ENCODE measurements at regions not wholly inside any gene's neighbourhood (a gene's known extent, or its start where the extent isn't known, plus 50 kb on each side); places are given as distances from the start of the nearest gene placed in this dataset.

DNA sequence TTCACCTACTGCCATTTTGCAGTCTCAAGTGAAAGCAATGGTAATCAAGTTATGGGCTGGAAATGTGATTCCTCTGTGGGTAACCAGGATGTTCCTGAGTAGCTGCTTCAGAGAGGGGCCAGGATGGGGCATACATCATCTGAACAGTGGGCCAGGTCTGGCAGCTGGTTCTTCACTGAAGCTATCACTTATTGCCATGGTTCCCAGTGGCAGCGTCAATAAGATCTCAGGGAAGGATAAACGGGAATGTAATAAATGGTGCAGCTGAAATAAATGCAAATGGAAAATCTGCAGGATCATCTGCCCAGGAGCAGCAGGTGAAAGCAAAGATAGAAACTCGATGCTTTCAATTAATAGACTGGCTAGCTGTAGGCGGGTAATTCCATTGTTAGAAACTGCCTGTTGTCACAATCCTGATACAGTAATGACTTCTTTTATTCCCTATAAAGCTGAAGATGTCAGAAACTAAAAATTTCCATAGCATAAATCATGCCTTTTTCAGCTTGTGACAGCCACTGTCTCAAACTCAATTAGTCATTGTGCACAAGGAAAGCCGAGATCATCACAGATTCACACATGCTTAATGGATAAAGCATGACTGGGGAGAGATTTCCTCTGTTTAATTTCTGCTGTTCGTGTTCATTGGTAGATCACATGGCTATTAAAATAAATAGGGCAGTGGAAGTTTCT is 56.2 kb upstream of the CCDC85A start:
- DNase-seq = no peak
- no peak overlapping the region for H3K4me3 ChIP-seq
- no peaks in the 10 kb centered on the region for H3K9me3 ChIP-seq
- in situ Hi-C loops (cut with MboI; ENCODE audit: low pct_ligation_motif_present in 1 of 4, low pct_unique_long_range_greater_than_20kb in 1 of 4, low sequenced_read_pairs in 3 of 4) = loop anchor here in 1 of 4 donors (25.0 kb wide), 1 partner anchor 415 kb away; no protein-coding TSS in a partner anchor
- 56 to 58% methylated on average over 6 of the region's 6 CpGs for WGBS, 2 donors (ENCODE audit: low coverage in 1 of 2)
- H3K27me3 ChIP-seq = no peaks in the 10 kb centered on the region
- H3K36me3 ChIP-seq = no peaks in the 10 kb centered on the region
- H3K27ac ChIP-seq = no peak overlapping the region
- intact Hi-C loops (cut with DNase I; ENCODE audit: low total_unique reads) = no loop called here
- no peaks in the 10 kb centered on the region for H3K4me1 ChIP-seq
- TF ChIP-seq EP300 (IDR thresholded peaks at IDR 0.05; ENCODE audit: low read depth) = no peak
- TF ChIP-seq POLR2A (IDR thresholded peaks at IDR 0.05) = no peak
- TF ChIP-seq, protein P1, sequence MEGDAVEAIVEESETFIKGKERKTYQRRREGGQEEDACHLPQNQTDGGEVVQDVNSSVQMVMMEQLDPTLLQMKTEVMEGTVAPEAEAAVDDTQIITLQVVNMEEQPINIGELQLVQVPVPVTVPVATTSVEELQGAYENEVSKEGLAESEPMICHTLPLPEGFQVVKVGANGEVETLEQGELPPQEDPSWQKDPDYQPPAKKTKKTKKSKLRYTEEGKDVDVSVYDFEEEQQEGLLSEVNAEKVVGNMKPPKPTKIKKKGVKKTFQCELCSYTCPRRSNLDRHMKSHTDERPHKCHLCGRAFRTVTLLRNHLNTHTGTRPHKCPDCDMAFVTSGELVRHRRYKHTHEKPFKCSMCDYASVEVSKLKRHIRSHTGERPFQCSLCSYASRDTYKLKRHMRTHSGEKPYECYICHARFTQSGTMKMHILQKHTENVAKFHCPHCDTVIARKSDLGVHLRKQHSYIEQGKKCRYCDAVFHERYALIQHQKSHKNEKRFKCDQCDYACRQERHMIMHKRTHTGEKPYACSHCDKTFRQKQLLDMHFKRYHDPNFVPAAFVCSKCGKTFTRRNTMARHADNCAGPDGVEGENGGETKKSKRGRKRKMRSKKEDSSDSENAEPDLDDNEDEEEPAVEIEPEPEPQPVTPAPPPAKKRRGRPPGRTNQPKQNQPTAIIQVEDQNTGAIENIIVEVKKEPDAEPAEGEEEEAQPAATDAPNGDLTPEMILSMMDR (IDR thresholded peaks at IDR 0.05) = no peak
- TF ChIP-seq POLR2AphosphoS5 (IDR thresholded peaks at IDR 0.05) = no peak

DNA sequence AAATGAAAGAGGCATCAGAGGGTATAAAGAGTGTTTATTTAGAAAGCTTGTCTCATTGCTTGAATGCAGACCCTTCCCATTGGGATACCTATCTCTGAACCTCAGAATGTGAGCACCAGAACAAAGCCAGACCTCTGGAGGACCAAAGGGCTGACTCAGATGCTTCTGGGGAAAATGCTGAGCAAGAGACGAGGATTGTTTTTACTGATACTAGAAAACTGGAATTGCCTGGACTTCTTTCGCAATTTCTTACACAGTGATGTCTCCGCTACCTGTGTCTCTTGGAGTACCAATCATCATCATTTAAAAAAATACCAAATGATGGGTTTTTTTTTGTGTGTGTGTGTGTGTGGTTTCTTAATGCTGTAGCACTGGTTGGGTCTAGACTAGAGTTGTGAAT is 55.6 kb upstream of the CCDC85A start:
- Histone ChIP-seq H3K9me3 (no peaks in the 10 kb centered on the region), H3K4me3 (no peak overlapping the region), H3K27ac (no peak overlapping the region), H3K4me1 (no peaks in the 10 kb centered on the region), H3K27me3 (no peaks in the 10 kb centered on the region), H3K36me3 (no peaks in the 10 kb centered on the region)
- intact Hi-C loops (cut with DNase I; ENCODE audit: low total_unique reads) = no loop called here
- no peak for TF ChIP-seq POLR2AphosphoS5 (IDR thresholded peaks at IDR 0.05)
- TF ChIP-seq, protein P1 (IDR thresholded peaks at IDR 0.05) = no peak
- no peak for TF ChIP-seq POLR2A (IDR thresholded peaks at IDR 0.05)
- no peak for TF ChIP-seq EP300 (IDR thresholded peaks at IDR 0.05; ENCODE audit: low read depth)
- 67 to 87% methylated on average over 1 to 3 of the region's 3 CpGs for WGBS, 2 donors (ENCODE audit: low coverage in 1 of 2)
- DNase-seq = no peak
- in situ Hi-C loops (cut with MboI; ENCODE audit: low pct_ligation_motif_present in 1 of 4, low pct_unique_long_range_greater_than_20kb in 1 of 4, low sequenced_read_pairs in 3 of 4) = loop anchor here in 1 of 4 donors (25.0 kb wide), 1 partner anchor 416 kb away; no protein-coding TSS in a partner anchor

DNA sequence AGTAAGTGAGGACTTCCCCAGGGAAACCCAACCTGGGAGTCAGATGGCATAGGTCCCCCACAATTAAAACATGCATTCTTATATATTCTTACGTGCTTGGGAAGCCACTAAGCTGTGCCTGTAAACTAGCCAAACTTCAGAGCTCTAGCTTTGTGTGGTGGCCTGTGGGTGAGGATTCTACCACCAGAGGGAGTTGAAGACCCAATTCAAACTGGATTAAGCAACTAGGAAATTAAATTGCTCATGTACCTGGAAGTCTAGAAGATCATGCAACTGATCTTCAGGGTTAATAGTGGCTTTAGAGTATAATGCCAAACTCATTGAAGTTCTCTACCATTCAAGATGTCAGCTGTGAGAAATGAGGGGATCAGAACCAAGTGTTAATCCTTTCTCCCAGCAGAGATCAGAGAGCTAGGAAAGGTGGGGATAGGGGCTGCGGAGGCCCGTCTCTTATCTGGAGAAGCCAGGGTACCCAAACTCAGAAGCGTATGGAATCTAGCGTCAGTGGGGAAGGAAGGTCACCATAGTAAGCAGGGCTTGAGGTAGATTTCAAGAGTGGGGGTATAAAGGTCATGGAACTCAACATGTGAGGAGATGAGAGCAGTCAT is 53.2 kb upstream of the CCDC85A start:
- no peaks in the 10 kb centered on the region for H3K27me3 ChIP-seq
- TF ChIP-seq POLR2A (IDR thresholded peaks at IDR 0.05) = no peak
- TF ChIP-seq, protein P1 (IDR thresholded peaks at IDR 0.05) = peak in 4 of 5 experiments; percentile 12 to 40 (median 31)
- no peak overlapping the region for H3K4me3 ChIP-seq
- 77 to 84% methylated on average over 4 to 5 of the region's 5 CpGs for WGBS, 2 donors (ENCODE audit: low coverage in 1 of 2)
- in situ Hi-C loops (cut with MboI; ENCODE audit: low pct_ligation_motif_present in 1 of 4, low pct_unique_long_range_greater_than_20kb in 1 of 4, low sequenced_read_pairs in 3 of 4) = loop anchor here in 1 of 4 donors (25.0 kb wide), 1 partner anchor 418 kb away; no protein-coding TSS in a partner anchor
- DNase-seq = no peak
- H3K9me3 ChIP-seq = no peaks in the 10 kb centered on the region
- H3K27ac ChIP-seq = no peak overlapping the region
- intact Hi-C loops (cut with DNase I; ENCODE audit: low total_unique reads) = loop anchor here (10.0 kb wide), 1 partner anchor 416 kb away; no protein-coding TSS in a partner anchor
- H3K36me3 ChIP-seq = no peaks in the 10 kb centered on the region
- no peaks in the 10 kb centered on the region for H3K4me1 ChIP-seq

DNA sequence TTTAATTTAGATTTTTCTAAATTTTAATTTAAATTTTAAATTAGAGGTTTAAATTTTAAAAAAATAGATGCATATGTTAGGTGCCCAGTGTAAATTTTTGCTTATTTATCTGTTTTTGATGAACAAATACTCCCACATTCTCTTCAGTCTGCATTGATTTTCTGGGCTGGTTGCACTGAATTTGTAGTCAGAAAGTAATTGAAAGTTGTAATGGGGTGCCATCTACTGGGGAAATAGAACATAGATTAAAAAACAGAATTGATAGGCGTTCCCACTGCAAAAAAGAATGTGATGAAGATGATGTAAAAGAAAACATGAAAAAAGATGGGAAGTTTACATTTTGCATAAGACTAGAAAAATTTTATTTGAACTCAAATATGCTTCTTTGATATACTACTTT is 51.7 kb upstream of the CCDC85A start:
- Histone ChIP-seq H3K4me1 (no peaks in the 10 kb centered on the region), H3K4me3 (no peak overlapping the region), H3K36me3 (no peaks in the 10 kb centered on the region), H3K27ac (no peak overlapping the region), H3K27me3 (no peaks in the 10 kb centered on the region), H3K9me3 (no peaks in the 10 kb centered on the region)
- intact Hi-C loops (cut with DNase I; ENCODE audit: low total_unique reads) = loop anchor here (10.0 kb wide), 1 partner anchor 417 kb away; no protein-coding TSS in a partner anchor
- WGBS, 2 donors (ENCODE audit: low coverage in 1 of 2) = 0 to 14% methylated on average over 1 of the region's 1 CpG
- DNase-seq = no peak
- TF ChIP-seq, protein P1 (IDR thresholded peaks at IDR 0.05) = peak in 4 of 5 experiments; percentile 19 to 30 (median 28)
- TF ChIP-seq POLR2A (IDR thresholded peaks at IDR 0.05) = no peak
- in situ Hi-C loops (cut with MboI; ENCODE audit: low pct_ligation_motif_present in 1 of 4, low pct_unique_long_range_greater_than_20kb in 1 of 4, low sequenced_read_pairs in 3 of 4) = loop anchor here in 1 of 4 donors (25.0 kb wide), 1 partner anchor 420 kb away; no protein-coding TSS in a partner anchor

All from transverse colon (tissue), 4 donors.